ENCODE measurements at regions not wholly inside any gene's neighbourhood (a gene's known extent, or its start where the extent isn't known, plus 50 kb on each side); places are given as distances from the start of the nearest gene placed in this dataset.

GRCh38 chr10:61337741-61338140 lies 115.4 kb downstream of the TMEM26 start:
- 93 to 99% methylated on average over 2 to 3 of the region's 3 CpGs for WGBS, 2 experiments
- no peaks in the 10 kb centered on the region for H3K9me3 ChIP-seq (ENCODE audit: control insufficient read depth, low read length)
- H3K36me3 ChIP-seq (ENCODE audit: control insufficient read depth, insufficient read depth, low read length): no peaks in the 10 kb centered on the region
- no peak overlapping the region for H3K4me3 ChIP-seq (ENCODE audit: insufficient read depth, low read depth, low read length)
- H3K27ac ChIP-seq (ENCODE audit: insufficient read depth, low read depth, low read length, poor library complexity, severe bottlenecking): no peak overlapping the region
- H3K4me1 ChIP-seq (ENCODE audit: control insufficient read depth, insufficient read depth, low read length): no peaks in the 10 kb centered on the region
- H3K27me3 ChIP-seq (ENCODE audit: control insufficient read depth, insufficient read depth, low read length, poor library complexity, severe bottlenecking): no peaks in the 10 kb centered on the region

- no peaks in the 10 kb centered on the region for H3K36me3 ChIP-seq (ENCODE audit: control insufficient read depth, insufficient read depth, low read length)
- H3K4me1 ChIP-seq (ENCODE audit: control insufficient read depth, insufficient read depth, low read length): no peaks in the 10 kb centered on the region
- WGBS, 2 experiments: 90 to 93% methylated on average over 4 of the region's 4 CpGs
Observed at GRCh38 chr10:61336831-61337230, 116.3 kb downstream of the TMEM26 start.

GRCh38 chr10:61335359-61335758 lies 117.8 kb downstream of the TMEM26 start:
- no peaks in the 10 kb centered on the region for H3K36me3 ChIP-seq (ENCODE audit: control insufficient read depth, insufficient read depth, low read length)
- no peaks in the 10 kb centered on the region for H3K4me1 ChIP-seq (ENCODE audit: control insufficient read depth, insufficient read depth, low read length)
- H3K9me3 ChIP-seq (ENCODE audit: control insufficient read depth, low read length): no peaks in the 10 kb centered on the region
- H3K4me3 ChIP-seq (ENCODE audit: insufficient read depth, low read depth, low read length): no peak overlapping the region
- no peak overlapping the region for H3K27ac ChIP-seq (ENCODE audit: insufficient read depth, low read depth, low read length, poor library complexity, severe bottlenecking)
- no peaks in the 10 kb centered on the region for H3K27me3 ChIP-seq (ENCODE audit: control insufficient read depth, insufficient read depth, low read length, poor library complexity, severe bottlenecking)

More at GRCh38 chr10:61336831-61337230, 116.3 kb downstream of the TMEM26 start:
- H3K4me3 ChIP-seq (ENCODE audit: insufficient read depth, low read depth, low read length): no peak overlapping the region
- no peaks in the 10 kb centered on the region for H3K9me3 ChIP-seq (ENCODE audit: control insufficient read depth, low read length)
- no peak overlapping the region for H3K27ac ChIP-seq (ENCODE audit: insufficient read depth, low read depth, low read length, poor library complexity, severe bottlenecking)
- H3K27me3 ChIP-seq (ENCODE audit: control insufficient read depth, insufficient read depth, low read length, poor library complexity, severe bottlenecking): no peaks in the 10 kb centered on the region

- H3K4me3 ChIP-seq (ENCODE audit: insufficient read depth, low read depth, low read length): no peak overlapping the region
Observed at GRCh38 chr10:61332581-61332980, 120.6 kb downstream of the TMEM26 start.

GRCh38 chr10:61330669-61331068 lies 122.5 kb downstream of the TMEM26 start:
- H3K27ac ChIP-seq (ENCODE audit: insufficient read depth, low read depth, low read length, poor library complexity, severe bottlenecking): no peak overlapping the region
- H3K27me3 ChIP-seq (ENCODE audit: control insufficient read depth, insufficient read depth, low read length, poor library complexity, severe bottlenecking): no peaks in the 10 kb centered on the region
- no peaks in the 10 kb centered on the region for H3K36me3 ChIP-seq (ENCODE audit: control insufficient read depth, insufficient read depth, low read length)
- H3K4me1 ChIP-seq (ENCODE audit: control insufficient read depth, insufficient read depth, low read length): no peaks in the 10 kb centered on the region
- WGBS, 2 experiments: 81 to 91% methylated on average over 3 of the region's 3 CpGs
- no peaks in the 10 kb centered on the region for H3K9me3 ChIP-seq (ENCODE audit: control insufficient read depth, low read length)
- H3K4me3 ChIP-seq (ENCODE audit: insufficient read depth, low read depth, low read length): no peak overlapping the region

More at GRCh38 chr10:61332581-61332980, 120.6 kb downstream of the TMEM26 start:
- Histone ChIP-seq H3K27ac (ENCODE audit: insufficient read depth, low read depth, low read length, poor library complexity, severe bottlenecking) (no peak overlapping the region), H3K4me1 (ENCODE audit: control insufficient read depth, insufficient read depth, low read length) (no peaks in the 10 kb centered on the region), H3K9me3 (ENCODE audit: control insufficient read depth, low read length) (no peaks in the 10 kb centered on the region), H3K27me3 (ENCODE audit: control insufficient read depth, insufficient read depth, low read length, poor library complexity, severe bottlenecking) (no peaks in the 10 kb centered on the region), H3K36me3 (ENCODE audit: control insufficient read depth, insufficient read depth, low read length) (no peaks in the 10 kb centered on the region)
- 92 to 94% methylated on average over 4 of the region's 4 CpGs for WGBS, 2 experiments

GRCh38 chr10:61329854-61330253 lies 123.3 kb downstream of the TMEM26 start:
- 100% methylated on average over 2 of the region's 2 CpGs; no CpG with 5 or more reads in 1 of the 2 experiments for WGBS, 2 experiments
- no peaks in the 10 kb centered on the region for H3K27me3 ChIP-seq (ENCODE audit: control insufficient read depth, insufficient read depth, low read length, poor library complexity, severe bottlenecking)
- no peaks in the 10 kb centered on the region for H3K9me3 ChIP-seq (ENCODE audit: control insufficient read depth, low read length)
- no peaks in the 10 kb centered on the region for H3K4me1 ChIP-seq (ENCODE audit: control insufficient read depth, insufficient read depth, low read length)
- H3K4me3 ChIP-seq (ENCODE audit: insufficient read depth, low read depth, low read length): no peak overlapping the region
- no peak overlapping the region for H3K27ac ChIP-seq (ENCODE audit: insufficient read depth, low read depth, low read length, poor library complexity, severe bottlenecking)
- H3K36me3 ChIP-seq (ENCODE audit: control insufficient read depth, insufficient read depth, low read length): no peaks in the 10 kb centered on the region

- no peaks in the 10 kb centered on the region for H3K27me3 ChIP-seq (ENCODE audit: control insufficient read depth, insufficient read depth, low read length, poor library complexity, severe bottlenecking)
- H3K4me3 ChIP-seq (ENCODE audit: insufficient read depth, low read depth, low read length): no peak overlapping the region
- 96 to 97% methylated on average over 2 to 5 of the region's 5 CpGs for WGBS, 2 experiments
Observed at GRCh38 chr10:61325223-61325960, 127.8 kb downstream of the TMEM26 start.

GRCh38 chr10:61323726-61324125 lies 129.5 kb downstream of the TMEM26 start:
- Histone ChIP-seq H3K27me3 (ENCODE audit: control insufficient read depth, insufficient read depth, low read length, poor library complexity, severe bottlenecking) (no peaks in the 10 kb centered on the region), H3K9me3 (ENCODE audit: control insufficient read depth, low read length) (no peaks in the 10 kb centered on the region), H3K4me3 (ENCODE audit: insufficient read depth, low read depth, low read length) (no peak overlapping the region), H3K4me1 (ENCODE audit: control insufficient read depth, insufficient read depth, low read length) (no peaks in the 10 kb centered on the region), H3K27ac (ENCODE audit: insufficient read depth, low read depth, low read length, poor library complexity, severe bottlenecking) (no peak overlapping the region), H3K36me3 (ENCODE audit: control insufficient read depth, insufficient read depth, low read length) (no peaks in the 10 kb centered on the region)

More at GRCh38 chr10:61325223-61325960, 127.8 kb downstream of the TMEM26 start:
- H3K27ac ChIP-seq (ENCODE audit: insufficient read depth, low read depth, low read length, poor library complexity, severe bottlenecking): no peak overlapping the region
- H3K4me1 ChIP-seq (ENCODE audit: control insufficient read depth, insufficient read depth, low read length): no peaks in the 10 kb centered on the region
- no peaks in the 10 kb centered on the region for H3K36me3 ChIP-seq (ENCODE audit: control insufficient read depth, insufficient read depth, low read length)
- no peaks in the 10 kb centered on the region for H3K9me3 ChIP-seq (ENCODE audit: control insufficient read depth, low read length)

GRCh38 chr10:61321041-61321857 lies 131.9 kb downstream of the TMEM26 start:
- no peaks in the 10 kb centered on the region for H3K36me3 ChIP-seq (ENCODE audit: control insufficient read depth, insufficient read depth, low read length)
- no peaks in the 10 kb centered on the region for H3K9me3 ChIP-seq (ENCODE audit: control insufficient read depth, low read length)
- H3K4me1 ChIP-seq (ENCODE audit: control insufficient read depth, insufficient read depth, low read length): no peaks in the 10 kb centered on the region
- no peaks in the 10 kb centered on the region for H3K27me3 ChIP-seq (ENCODE audit: control insufficient read depth, insufficient read depth, low read length, poor library complexity, severe bottlenecking)
- 93 to 98% methylated on average over 3 of the region's 3 CpGs for WGBS, 2 experiments
- H3K27ac ChIP-seq (ENCODE audit: insufficient read depth, low read depth, low read length, poor library complexity, severe bottlenecking): no peak overlapping the region
- H3K4me3 ChIP-seq (ENCODE audit: insufficient read depth, low read depth, low read length): no peak overlapping the region

GRCh38 chr10:61320257-61320587 lies 133.0 kb downstream of the TMEM26 start:
- WGBS, 2 experiments: 89 to 98% methylated on average over 1 to 5 of the region's 5 CpGs
- no peaks in the 10 kb centered on the region for H3K9me3 ChIP-seq (ENCODE audit: control insufficient read depth, low read length)
- no peaks in the 10 kb centered on the region for H3K4me1 ChIP-seq (ENCODE audit: control insufficient read depth, insufficient read depth, low read length)

More at GRCh38 chr10:61320257-61320587, 133.0 kb downstream of the TMEM26 start:
- H3K27me3 ChIP-seq (ENCODE audit: control insufficient read depth, insufficient read depth, low read length, poor library complexity, severe bottlenecking): no peaks in the 10 kb centered on the region
- H3K36me3 ChIP-seq (ENCODE audit: control insufficient read depth, insufficient read depth, low read length): no peaks in the 10 kb centered on the region
- no peak overlapping the region for H3K27ac ChIP-seq (ENCODE audit: insufficient read depth, low read depth, low read length, poor library complexity, severe bottlenecking)
- H3K4me3 ChIP-seq (ENCODE audit: insufficient read depth, low read depth, low read length): no peak overlapping the region

Measured in ectodermal cell (in vitro differentiated cells).